HG02588 (cell line): ENCODE measurements at regions not wholly inside any gene's neighbourhood (a gene's known extent, or its start where the extent isn't known, plus 50 kb on each side); places are given as distances from the start of the nearest gene placed in this dataset.

Experiments
- ATAC-seq: cut with Tn5 transposase; IDR thresholded peaks from one replicate; pipeline ENCODE4 v1.9.1; 2021; ENCODE audit warnings: mild to moderate bottlenecking, moderate library complexity; ENCODE audit not compliant: unreplicated experiment

GRCh38 chr22:46065691-46066454, 84.5 kb upstream of the PPARA start:
- no peak for ATAC-seq

GRCh38 chr22:46066691-46067090, 83.6 kb upstream of the PPARA start:
- no peak for ATAC-seq

- no peak for ATAC-seq
These were observed 82.9 kb upstream of the PPARA start for GRCh38 chr22:46067159-46068111.

- no peak for ATAC-seq
These were observed 82.1 kb upstream of the PPARA start for GRCh38 chr22:46068181-46068592.

- ATAC-seq = no peak
These were observed 81.5 kb upstream of the PPARA start for GRCh38 chr22:46068593-46069491.

GRCh38 chr22:46069521-46070214, 80.7 kb upstream of the PPARA start:
- no peak for ATAC-seq

- ATAC-seq = no peak
These were observed 80.0 kb upstream of the PPARA start for GRCh38 chr22:46070215-46070802.

- ATAC-seq = no peak
These were observed 79.4 kb upstream of the PPARA start for GRCh38 chr22:46070803-46071450.

GRCh38 chr22:46071451-46072109, 78.7 kb upstream of the PPARA start:
- no peak for ATAC-seq

GRCh38 chr22:46072110-46072881, 78.0 kb upstream of the PPARA start:
- no peak for ATAC-seq

- no peak for ATAC-seq
These were observed 77.2 kb upstream of the PPARA start for GRCh38 chr22:46072981-46073682.

- ATAC-seq = no peak
These were observed 76.4 kb upstream of the PPARA start for GRCh38 chr22:46073683-46074504.

- ATAC-seq = no peak
These were observed 75.4 kb upstream of the PPARA start for GRCh38 chr22:46074771-46075551.

- no peak for ATAC-seq
These were observed 74.4 kb upstream of the PPARA start for GRCh38 chr22:46075764-46076531.
